ENCODE measurements at regions not wholly inside any gene's neighbourhood (a gene's known extent, or its start where the extent isn't known, plus 50 kb on each side); places are given as distances from the start of the nearest gene placed in this dataset.

GRCh38 chr9:108209132-108209685, 646.6 kb downstream of the ACTL7B start:
- POLR2A ChIA-PET = no interaction called here
- Histone ChIP-seq H2AFZ (ENCODE audit: low read depth, low read length) (no peak overlapping the region), H3K79me2 (ENCODE audit: control insufficient read depth, insufficient read depth, low read length) (no peaks in the 10 kb centered on the region), H3K27me3 (ENCODE audit: control insufficient read depth in 2 of 2, insufficient read depth in 2 of 2, low read length in 2 of 2) (no peaks in the 10 kb centered on the region), H3K36me3 (ENCODE audit: control insufficient read depth in 2 of 2, extremely low read depth in 1 of 2, insufficient read depth in 2 of 2, low read length in 2 of 2) (no peaks in the 10 kb centered on the region), H3K9ac (replicated peaks; ENCODE audit: extremely low read depth, insufficient read depth, low read length) (no peak overlapping the region), H3K4me1 (ENCODE audit: control insufficient read depth, extremely low read depth, insufficient read depth, low read length) (no peaks in the 10 kb centered on the region), H3K9me1 (replicated peaks; ENCODE audit: control insufficient read depth, extremely low read depth, insufficient read depth, low read length) (no peaks in the 10 kb centered on the region), H3K9me3 (replicated peaks; ENCODE audit: control insufficient read depth, insufficient read depth, low read length) (no peaks in the 10 kb centered on the region), H3K27ac (ENCODE audit: insufficient read depth, low read depth, low read length) (no peak overlapping the region), H4K20me1 (replicated peaks; ENCODE audit: control insufficient read depth, extremely low read depth, insufficient read depth, low read length) (no peaks in the 10 kb centered on the region), H3K4me3 (replicated peaks in 1 of 3; ENCODE audit: insufficient read depth in 1 of 3, low read depth in 1 of 3, low read length in 3 of 3) (no peak overlapping the region), H3K4me2 (ENCODE audit: insufficient read depth, low read length) (no peak overlapping the region)
- DNase-seq (ENCODE audit: low read depth, low spot score) (no peak), FAIRE-seq (no peak)
- BruUV-seq (replicated peaks) = no TSS peak
- TF ChIP-seq EZH2 (IDR thresholded peaks at IDR 0.05; ENCODE audit: borderline replicate concordance, low read depth, low read length, severe bottlenecking) (no peak), POLR2AphosphoS5 (IDR thresholded peaks at IDR 0.05; ENCODE audit: insufficient read depth, low read depth, low read length) (no peak), POLR2A (IDR thresholded peaks at IDR 0.05; ENCODE audit: low read depth, low read length) (no peak), FOS (IDR thresholded peaks at IDR 0.05; ENCODE audit: borderline replicate concordance, insufficient read depth, low read length) (no peak), MYC (IDR thresholded peaks at IDR 0.05; ENCODE audit: low read depth, low read length) (no peak), JUN (IDR thresholded peaks at IDR 0.05; ENCODE audit: borderline replicate concordance, insufficient read depth, insufficient read length, low read depth) (no peak), GATA2 (IDR thresholded peaks at IDR 0.05; ENCODE audit: insufficient read depth, insufficient read length, low read depth, low read length) (no peak)
- TF ChIP-seq, protein P1, sequence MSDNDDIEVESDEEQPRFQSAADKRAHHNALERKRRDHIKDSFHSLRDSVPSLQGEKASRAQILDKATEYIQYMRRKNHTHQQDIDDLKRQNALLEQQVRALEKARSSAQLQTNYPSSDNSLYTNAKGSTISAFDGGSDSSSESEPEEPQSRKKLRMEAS (IDR thresholded peaks at IDR 0.05; ENCODE audit: insufficient read depth, insufficient read length) = no peak
- TF ChIP-seq, protein P2, sequence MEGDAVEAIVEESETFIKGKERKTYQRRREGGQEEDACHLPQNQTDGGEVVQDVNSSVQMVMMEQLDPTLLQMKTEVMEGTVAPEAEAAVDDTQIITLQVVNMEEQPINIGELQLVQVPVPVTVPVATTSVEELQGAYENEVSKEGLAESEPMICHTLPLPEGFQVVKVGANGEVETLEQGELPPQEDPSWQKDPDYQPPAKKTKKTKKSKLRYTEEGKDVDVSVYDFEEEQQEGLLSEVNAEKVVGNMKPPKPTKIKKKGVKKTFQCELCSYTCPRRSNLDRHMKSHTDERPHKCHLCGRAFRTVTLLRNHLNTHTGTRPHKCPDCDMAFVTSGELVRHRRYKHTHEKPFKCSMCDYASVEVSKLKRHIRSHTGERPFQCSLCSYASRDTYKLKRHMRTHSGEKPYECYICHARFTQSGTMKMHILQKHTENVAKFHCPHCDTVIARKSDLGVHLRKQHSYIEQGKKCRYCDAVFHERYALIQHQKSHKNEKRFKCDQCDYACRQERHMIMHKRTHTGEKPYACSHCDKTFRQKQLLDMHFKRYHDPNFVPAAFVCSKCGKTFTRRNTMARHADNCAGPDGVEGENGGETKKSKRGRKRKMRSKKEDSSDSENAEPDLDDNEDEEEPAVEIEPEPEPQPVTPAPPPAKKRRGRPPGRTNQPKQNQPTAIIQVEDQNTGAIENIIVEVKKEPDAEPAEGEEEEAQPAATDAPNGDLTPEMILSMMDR (IDR thresholded peaks at IDR 0.05; ENCODE audit: extremely low read depth in 1 of 2, insufficient read depth in 1 of 2, low read depth in 1 of 2, low read length in 2 of 2) = no peak
- intact Hi-C loops (cut with micrococcal nuclease) (no loop called here), dilution Hi-C loops (cut with MboI; ENCODE audit: extremely low pct_ligation_motif_present, low sequenced_read_pairs) (no loop called here)
- CTCF ChIA-PET = no interaction called here

All from endothelial cell of umbilical vein (primary cell).